Stimulated activated CD4-positive, alpha-beta T cell treated with anti-CD3 and anti-CD28 coated beads, Interleukin-15, amount 100 ng/mL, for 1 hour (primary cell): ENCODE measurements at regions not wholly inside any gene's neighbourhood (a gene's known extent, or its start where the extent isn't known, plus 50 kb on each side); places are given as distances from the start of the nearest gene placed in this dataset.

Source experiments
- DNase-seq, 2 donors: peaks; one replicate each; pipeline ENCODE4 v3.0.0-alpha.2; 2020; ENCODE audit warnings: low read depth in 1 of 2, low spot score in 1 of 2

DNA sequence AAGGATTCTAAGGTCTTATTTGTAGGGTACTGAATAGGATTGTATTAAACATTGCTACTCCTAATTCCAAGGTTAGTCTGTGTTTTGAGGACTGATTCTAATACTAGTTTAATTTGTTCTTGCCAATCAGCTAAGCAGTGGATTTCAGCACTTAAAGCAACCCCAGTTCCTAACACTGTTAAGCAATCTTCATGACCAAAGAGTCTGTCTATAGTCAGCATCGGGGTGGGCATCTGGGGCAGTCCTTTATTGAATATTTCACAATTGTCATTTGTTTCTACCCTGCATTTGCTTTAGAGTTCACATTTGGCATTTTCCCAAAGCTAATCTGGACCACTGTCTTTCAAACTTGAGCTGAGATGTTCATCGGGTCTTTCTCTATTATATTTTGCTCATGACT, 248.0 kb upstream of the TANK start:
- DNase-seq: no peak

DNA sequence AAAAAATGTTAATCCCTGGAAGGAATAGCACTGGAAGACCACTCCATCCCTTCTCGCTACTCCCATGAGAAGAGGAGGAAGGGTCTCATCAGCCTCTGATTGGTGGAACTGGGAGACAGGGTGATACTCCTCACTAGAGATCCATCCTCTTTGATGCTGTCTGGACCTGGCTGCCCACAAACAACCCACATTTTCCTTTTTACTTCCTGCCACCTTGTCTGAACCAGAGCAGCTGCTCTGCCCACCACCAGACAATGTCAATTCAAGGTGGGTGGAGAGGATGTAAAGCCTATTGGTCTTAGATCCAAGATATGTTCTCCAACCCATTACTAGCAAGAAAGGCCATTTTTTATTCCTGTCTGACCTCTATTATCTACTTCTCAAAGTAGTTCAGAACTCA, 246.9 kb upstream of the TANK start:
- DNase-seq: no peak

DNA sequence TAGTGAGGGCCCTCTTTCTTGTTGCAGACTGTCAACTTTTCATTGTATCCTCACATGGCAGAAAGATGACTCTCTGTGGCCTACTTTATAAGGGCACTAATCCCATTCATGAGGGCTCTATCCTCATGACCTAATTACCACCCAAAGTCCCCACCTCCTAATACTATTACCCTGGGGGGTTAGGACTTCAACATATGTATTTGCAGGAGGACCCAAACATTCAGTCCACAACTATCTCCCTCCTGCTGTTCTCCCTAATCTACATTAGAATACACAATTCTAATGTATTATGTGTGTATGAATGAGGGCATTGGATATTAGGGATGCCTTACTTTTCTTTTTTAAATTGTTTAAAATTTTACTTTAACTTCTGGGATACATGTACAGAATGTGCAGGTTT, 246.0 kb upstream of the TANK start:
- no peak for DNase-seq

DNA sequence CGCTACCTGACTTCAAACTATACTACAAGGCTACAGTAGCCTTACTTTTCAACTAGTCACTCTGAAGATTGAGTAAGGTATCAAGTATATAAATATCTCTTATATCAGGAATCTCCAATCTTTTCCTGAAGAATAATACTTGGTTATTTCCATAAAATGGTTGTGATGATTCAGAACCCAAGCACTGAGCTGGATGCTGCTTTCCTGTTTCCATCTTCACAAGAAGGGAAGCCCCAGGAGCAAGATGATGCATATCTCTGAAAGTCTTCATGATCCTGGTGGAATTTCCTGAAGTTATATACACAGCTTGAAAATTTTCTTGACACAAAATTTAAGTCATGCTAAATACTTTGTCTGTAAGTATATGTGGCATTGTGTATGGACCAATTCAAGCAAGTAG, 243.9 kb upstream of the TANK start:
- DNase-seq: no peak

DNA sequence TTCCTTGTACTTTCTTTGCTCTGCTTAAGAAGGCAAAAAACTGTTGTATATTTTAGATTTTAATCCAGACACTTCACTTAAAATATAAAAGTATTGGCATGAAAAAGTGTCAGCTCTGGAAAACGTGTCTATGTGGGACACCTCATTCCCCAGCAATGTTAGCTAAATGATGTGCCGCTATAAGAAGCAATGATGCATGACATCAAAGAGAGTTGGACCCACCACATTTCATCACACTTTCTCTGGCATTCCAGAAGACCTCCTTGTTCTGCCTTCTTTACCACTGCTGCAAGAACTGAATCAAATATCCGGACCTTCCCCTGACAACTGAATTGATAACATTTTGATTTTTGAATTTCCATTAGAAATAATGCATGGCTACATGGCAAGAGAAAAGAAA, 242.4 kb upstream of the TANK start:
- no peak for DNase-seq

DNA sequence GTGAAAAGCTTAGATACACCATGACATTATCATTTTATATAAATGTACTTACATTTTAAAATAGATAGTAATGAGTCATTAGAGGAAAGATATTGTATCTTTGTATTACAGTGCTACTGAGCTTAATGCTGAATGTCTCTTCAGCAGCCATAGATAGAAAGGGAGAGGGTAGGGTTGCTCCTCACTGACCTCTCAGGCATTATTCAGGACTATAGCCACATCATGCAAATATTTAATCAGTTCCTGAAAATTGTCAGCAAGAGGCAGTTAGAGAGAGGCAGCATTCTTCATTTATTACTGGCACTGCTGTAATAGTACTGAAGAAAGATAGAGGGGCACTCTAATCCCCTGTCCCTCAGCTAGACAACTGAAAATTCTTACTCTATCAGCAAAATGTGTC, 242.0 kb upstream of the TANK start:
- DNase-seq: no peak

DNA sequence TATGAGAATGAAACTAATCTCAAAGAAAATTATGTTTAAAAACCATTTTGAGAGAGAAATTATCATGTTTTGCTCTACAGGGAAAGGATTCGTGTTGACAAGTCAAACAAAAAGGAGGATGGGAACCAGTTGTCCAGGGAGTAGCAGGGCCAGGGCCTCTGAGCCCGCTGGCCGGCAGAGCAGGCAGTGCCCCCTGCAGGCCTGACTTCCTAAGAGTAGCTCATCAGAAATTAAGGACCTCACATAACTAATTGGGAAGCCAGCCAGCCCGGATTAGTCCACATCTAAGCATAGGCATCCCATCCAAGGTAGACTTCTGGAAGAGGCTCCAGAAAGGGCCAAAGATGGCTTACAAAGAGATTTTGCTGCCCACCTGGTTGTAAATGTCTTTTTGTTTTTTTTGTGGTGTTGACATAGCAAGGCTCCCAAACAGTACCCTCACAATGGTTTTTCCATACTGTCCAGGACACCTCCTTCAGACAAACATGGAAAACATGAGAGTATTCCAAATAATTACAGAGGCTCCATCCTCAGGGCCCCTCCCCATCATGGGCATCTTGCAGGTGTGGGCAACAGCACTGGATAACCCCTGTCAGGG, 241.2 kb upstream of the TANK start:
- no peak for DNase-seq

DNA sequence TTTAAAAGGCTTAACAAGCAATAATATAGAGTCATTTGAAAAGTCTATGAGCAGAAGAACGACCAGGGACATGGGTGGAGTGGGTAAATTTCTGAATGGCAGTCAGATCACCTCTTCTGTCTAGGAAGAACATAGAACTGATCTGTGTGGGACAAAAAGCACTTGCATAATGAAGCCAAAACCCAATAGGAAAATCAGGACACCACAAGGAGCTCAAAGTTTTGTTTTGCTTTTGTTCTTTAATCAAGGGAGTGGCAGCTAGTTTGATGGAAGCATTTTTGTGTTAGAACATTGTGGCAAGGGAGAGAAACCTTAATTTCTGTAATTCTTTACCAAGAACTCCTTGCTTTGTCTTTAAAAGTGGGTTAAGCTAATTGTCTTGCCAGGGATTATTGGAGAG, 240.2 kb upstream of the TANK start:
- no peak for DNase-seq

DNA sequence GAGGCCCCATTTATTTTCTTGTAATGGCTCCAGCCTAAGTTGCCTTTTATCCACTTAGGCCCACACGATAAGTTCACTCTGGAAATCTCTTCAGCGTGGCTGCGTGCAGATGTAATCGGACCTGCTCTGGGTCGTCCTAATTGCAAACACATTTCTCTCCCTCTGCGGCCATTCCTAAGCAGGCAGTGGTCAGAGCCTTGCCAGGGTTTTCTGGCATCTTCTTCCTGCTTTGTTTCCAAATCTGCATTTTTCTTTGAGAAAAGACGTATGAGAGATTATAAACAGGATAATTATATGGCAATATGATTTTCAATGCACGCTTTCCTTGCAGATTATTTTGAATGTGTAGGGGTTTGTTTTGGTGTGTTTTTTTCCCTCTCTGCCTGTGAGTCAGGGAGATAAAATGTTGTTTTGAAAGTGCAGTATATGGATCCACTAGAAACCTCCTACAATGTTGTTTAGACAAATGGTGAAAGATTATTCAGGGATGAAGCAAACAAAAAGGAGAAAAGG, 239.4 kb upstream of the TANK start:
- no peak for DNase-seq

DNA sequence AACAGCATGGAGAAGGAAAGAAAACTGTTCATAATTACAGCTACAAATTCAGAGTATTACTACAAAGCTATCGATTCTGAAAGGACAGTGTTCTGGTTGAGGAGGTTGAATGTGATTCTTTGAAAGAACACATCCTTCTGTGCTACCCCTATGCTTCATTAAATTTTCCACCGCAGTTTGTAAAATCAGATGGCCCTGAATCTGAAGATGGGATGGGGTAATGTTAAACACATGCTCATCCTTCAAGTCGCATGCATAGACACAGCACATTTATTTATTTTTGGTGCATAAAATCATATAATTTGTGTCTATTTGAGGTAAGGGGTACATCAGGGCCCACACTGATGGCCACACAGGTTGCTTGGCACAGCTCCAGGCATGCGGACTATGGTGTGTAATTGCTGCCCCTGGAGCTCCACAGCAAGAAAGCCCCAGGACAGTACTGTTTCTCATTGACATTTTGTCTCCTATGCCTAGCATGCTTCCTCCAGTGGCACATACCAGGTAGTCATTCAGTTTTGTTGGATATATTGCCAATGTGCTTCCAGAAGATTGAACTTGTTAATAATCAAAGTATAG, 238.8 kb upstream of the TANK start:
- no peak for DNase-seq

DNA sequence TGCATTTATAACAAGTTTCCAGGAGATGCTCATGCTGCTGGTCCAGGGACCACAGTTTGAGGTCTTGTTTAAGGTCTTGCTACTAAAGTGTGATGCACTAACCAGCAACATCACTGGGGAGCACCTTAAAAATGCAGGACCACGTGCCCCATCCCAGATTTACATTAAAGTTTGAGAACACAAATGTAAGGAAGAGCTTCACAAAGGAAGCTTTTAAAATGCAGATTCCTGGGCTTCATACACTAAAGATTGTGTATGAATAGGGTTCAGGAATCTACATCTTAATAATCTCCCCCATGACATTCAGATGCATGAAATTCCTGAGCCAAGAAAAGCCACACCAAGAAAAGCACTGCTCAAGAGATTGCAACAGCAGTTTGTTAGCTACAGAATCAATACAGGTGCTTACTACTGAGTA, 235.3 kb upstream of the TANK start:
- no peak for DNase-seq

DNA sequence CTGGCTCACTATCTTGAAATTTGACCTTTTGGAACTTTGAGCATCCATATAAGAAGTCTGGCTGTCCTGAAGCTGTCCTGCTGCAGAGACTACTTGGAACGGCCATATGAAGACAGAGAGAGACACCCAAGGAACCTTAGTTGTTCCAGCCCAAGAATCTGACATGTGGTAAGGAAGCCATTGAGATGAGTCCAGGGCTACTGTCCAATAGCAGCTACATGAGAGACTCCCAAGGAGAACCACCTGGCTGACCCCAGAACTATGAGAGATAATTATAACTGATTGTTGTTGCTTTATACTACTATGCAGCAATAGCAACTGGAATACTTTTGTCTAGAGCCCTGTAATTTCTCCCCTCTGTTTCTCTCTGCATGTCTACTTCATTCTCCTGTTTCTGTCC, 234.3 kb upstream of the TANK start:
- no peak for DNase-seq

DNA sequence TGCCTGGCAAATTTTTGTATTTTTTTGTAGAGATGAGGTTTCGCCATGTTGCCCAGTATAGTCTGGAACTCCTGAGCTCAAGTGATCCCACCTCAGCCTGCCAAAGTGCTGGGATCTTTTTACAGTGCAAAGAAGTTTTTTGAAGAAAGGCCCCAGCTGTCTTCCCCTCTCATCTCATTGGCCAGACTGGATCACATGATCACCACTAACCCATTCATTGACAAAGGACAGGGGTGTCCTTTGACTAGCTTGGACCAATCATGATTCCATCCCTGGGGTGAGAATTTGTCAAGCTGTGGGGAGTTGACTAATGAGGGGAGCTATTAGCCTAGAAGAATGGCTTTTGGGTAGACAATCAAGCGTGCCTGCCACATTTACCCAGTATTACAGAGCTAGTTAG, 232.9 kb upstream of the TANK start:
- no peak for DNase-seq

DNA sequence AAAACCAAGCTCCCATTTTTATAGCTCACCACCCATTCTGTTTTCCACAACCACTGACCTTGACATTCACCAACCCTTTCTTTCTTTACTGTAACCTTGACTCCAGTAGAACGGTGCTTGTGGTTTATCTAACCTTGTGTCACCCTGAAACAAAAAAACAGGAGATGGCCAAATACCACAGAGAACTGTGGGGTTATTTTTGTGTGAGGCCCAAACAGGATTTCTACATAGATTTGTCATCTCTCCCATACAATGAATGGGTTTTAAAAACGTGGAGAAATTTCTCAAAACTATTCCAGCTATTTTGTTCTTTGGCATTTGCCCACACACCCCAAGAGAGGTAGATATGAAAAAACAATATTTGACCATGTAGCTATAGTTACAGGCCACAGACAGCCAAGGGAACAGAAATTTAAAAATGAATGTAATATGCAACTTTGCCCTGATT, 231.3 kb upstream of the TANK start:
- no peak for DNase-seq

DNA sequence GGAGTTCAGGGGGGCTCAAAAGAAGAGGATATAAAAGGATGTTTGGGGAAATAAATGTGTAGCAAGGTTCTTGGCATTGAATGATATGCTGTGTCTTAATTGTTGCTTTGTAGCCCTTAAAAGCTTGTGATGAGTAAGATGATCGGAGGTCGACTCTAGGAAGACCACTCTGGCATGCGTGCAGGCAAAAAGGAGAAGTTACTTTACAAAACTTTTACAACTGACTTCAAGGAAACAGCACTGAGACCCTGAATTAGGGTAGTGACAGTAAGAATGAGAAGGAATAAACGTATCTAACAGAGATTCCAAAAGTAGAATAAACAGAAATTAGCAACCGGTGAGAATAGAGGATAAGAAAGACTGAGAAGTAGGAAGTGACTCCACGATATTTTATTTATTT, 228.7 kb upstream of the TANK start:
- no peak for DNase-seq

DNA sequence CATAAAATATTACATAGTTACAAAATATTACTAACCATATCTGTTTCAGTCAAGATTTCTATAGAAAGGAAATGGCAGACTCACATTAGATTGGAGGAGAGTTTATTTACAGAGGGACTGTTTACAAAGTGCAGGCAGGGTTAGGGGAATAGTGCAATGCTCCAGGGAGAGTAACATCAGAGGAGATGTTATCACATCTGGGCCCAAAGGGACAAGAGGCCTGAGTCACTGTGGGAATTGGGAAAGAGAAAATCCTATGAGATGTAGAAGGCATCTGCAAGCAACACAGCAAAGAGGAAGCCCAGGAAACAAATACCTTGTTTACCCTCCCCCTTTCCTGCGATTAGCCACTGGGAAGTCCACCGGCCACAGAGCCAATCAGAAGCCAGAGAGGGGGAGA, 227.3 kb upstream of the TANK start:
- no peak for DNase-seq

DNA sequence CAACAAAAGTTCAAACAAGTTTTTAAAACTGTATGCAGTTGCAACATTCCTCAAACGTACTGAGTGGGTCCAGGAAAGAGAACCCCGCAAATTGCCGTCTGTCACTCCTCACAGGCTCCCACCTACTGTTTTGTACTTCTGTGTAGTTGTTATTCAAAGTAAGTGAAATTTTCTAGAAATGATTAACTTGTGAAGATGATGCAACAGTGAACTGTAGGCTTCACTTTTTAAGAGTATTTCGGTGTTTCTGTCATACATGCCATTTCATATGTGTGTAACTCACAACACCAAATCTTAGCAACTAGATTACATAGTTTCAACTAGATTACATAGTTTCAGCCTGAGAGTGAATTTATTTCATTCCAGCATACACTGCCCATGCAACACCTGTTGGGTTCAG, 226.0 kb upstream of the TANK start:
- DNase-seq: no peak

DNA sequence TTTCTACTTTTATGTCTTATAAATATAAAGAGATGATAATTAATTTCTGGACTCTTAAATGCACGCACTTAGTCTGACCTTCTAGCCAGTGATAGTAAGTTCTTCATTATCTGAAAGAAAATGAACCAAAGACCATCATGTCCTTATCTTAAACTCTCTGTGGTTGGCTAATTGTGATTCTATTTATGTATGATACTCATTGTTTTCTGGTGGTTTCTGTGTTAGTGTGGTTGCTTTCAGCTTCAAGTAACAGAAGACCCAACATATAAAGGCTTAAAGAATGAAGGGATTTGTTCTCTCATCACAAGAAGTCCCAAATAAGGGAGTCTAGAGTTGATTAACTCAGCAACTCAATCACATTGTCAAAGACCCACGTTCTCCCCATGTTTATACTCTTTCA, 225.2 kb upstream of the TANK start:
- no peak for DNase-seq

DNA sequence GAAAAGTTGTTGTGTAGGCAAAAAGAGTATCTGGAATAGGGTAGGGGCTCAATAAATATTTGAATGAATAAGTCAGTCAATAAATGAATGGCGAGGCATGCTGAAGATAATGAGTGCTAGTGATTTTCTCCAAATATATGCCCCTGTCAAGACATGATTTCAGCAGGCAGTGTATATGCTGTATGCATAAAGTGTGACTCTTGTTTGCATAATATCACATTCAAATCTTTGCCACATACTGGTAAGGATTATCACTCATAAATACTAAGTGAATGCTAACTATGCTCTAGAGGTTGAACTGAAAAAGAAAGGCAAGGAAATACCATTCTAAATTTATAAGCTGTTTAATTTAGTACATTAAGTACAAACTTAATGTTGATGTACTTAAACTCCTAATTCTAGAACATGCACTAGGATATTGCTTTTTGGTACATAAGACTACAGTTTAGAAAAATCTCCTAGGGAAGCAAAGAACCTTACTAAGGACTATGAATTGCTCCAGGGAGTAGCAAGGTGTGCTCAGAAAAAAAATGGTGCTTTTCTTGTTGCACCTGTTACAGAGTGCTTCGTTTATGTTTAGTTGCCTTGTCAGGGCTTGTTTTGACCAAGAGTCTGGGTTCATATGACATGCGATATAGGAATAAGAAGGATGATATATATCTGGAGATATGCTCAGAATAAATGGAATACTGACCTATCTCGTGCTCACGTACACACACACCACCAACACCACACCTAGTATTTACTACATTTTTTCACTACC, 224.0 kb upstream of the TANK start:
- no peak for DNase-seq

DNA sequence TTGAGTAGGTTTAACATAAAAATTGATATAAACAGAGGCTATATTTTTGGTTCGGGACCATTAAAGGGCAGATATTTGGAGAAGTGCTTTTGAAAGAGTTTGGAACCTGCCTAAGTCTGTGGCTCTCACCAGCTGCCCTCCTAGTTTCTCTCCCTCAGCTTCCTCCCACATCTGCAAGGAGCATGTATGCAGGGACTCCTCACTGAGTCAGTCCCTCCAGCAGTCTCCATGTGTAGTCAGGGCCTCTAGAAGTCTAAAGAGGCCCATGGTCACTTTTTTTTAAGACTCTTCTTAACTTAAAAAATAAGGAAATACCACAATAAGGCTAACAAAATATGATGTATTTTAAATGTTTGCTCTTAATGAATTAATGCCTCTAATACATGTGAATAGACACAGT, 220.0 kb upstream of the TANK start:
- no peak for DNase-seq

DNA sequence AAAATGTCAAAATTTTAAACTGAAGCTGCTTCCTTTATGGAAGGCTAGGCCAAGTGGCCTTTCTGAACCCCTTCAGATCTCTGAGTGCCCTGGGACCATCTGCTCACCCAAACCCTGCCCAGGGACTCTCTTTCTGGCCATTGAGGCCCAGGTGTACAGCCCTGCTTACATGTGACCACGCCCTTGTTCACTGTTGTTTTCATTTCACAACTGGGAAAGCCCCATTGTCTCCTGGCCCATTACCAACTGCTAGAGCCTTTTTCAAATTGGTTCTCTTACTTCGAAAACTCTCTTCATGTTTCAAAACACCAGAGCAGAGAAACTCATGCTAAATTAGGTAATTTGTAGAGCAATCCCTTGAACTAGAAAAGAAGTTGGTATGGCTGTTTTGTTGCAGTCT, 219.5 kb upstream of the TANK start:
- DNase-seq: no peak

DNA sequence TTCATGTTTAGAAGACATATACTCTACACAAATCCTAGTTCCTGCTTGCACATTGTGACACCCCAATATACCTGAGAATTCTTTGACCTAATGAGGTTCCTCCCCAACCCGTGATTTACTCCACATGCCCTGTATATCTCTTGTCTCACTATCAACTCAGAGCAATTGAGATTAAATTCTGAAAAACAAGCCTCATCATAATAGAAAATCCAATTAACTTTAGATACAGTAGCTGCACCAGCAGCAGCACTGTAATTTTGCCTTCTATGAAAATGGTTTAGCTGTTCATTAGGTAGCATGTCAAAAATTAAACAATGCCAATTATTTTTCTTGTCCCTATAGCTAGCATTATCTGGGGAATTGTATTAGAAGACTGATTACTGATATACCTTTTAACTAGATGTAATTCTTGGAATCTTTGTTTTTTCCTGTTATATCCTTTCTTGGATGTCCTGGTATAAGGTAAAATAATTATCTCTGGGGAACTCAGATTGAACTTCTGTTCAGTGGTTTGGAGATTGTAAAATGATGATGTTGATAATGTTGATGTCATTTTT, 218.9 kb upstream of the TANK start:
- no peak for DNase-seq
